Heart right ventricle (tissue), 16 donors: ENCODE measurements at regions not wholly inside any gene's neighbourhood (a gene's known extent, or its start where the extent isn't known, plus 50 kb on each side); places are given as distances from the start of the nearest gene placed in this dataset.

Source experiments
- ATAC-seq, 8 donors: fragments of 200-7000 bp; cut with Tn5 transposase; one replicate each; pipeline ENCODE4 v1.9.1; 2020; ENCODE audit warnings: mild to moderate bottlenecking in 8 of 8, moderate library complexity in 8 of 8, moderate number of reproducible peaks in 1 of 8
- DNase-seq, 2 donors: peaks; one replicate each; pipeline ENCODE4 v3.0.0-alpha.2; 2020
- H3K27ac ChIP-seq, 10 donors: fragments of 200-600 bp; sonication (generic) in 2 of 10; one replicate each; pipeline versions ENCODE4 v1.5.0 to v1.8.0; 2020 to 2022; ENCODE audit warnings: mild to moderate bottlenecking in 3 of 10
- H3K27me3 ChIP-seq, 7 donors: fragments of 200-600 bp; one replicate each; pipeline ENCODE4 v1.8.0; 2021 to 2022; ENCODE audit warnings: mild to moderate bottlenecking in 2 of 7
- H3K36me3 ChIP-seq, 9 donors: fragments of 200-600 bp; sonication (generic) in 1 of 9; one replicate each; pipeline versions ENCODE4 v1.5.0 to v1.8.0; 2020 to 2022; ENCODE audit warnings: mild to moderate bottlenecking in 2 of 9
- H3K4me1 ChIP-seq, 9 donors: fragments of 200-600 bp; sonication (generic) in 1 of 9; one replicate each; pipeline versions ENCODE4 v1.5.0 to v1.8.0; 2020 to 2022; ENCODE audit warnings: mild to moderate bottlenecking in 4 of 9
- H3K4me3 ChIP-seq, 10 donors: fragments of 200-600 bp; sonication (generic) in 2 of 10; one replicate each; pipeline versions ENCODE4 v1.5.0 to v1.8.0; 2020 to 2022; ENCODE audit warnings: mild to moderate bottlenecking in 7 of 10, moderate library complexity in 2 of 10
- H3K9me3 ChIP-seq, 11 donors: fragments of 200-600 bp in 10 of 11; sonication (generic) in 2 of 11; one replicate each; pipeline versions ENCODE4 v1.5.0 to v1.8.0; 2013 to 2022; ENCODE audit warnings: mild to moderate bottlenecking in 2 of 11, control low read depth in 1 of 11, moderate library complexity in 1 of 11
- WGBS, 2 donors: extraction: QIAGEN DNeasy Blood & Tissue Kit; methylation state at CpG; one replicate each; pipeline ENCODE4 v1.1.7; 2013; ENCODE audit warnings: inconsistent platforms in 1 of 2; 5-methylcytosine and 5-hydroxymethylcytosine counted together
- intact Hi-C, 10 donors: fragments of 100-400 bp; cut with DNase I; formaldehyde crosslinking; loops; one replicate each; pipeline versions ENCODE4 v1.11.1 to v1.14.2; 2022
- TF ChIP-seq, protein P1 (sequence below), 9 donors: fragments of 200-600 bp; sonication (generic) in 2 of 9; IDR thresholded peaks; one replicate each; pipeline versions ENCODE4 v1.5.0 to v1.8.0; 2021 to 2022; ENCODE audit warnings: antibody characterized with exemption in 9 of 9, mild to moderate bottlenecking in 5 of 9, moderate library complexity in 1 of 9
- donor health status: Arrhythmogenic right ventricular cardiomyopathy.
- donor health status: ischemic (EF 13 %, LVEDD 7.1; RV severe dilation, severe dysfunction).
- donor health status: healthy with polysubstance abuse.
- donor health status: DM: no; HTN: yes; CAD: no.
- donor health status: DM: no; HTN: no; CAD: no.
- donor health status: ischemic (EF 25% LVEDD 6.9; RV normal size, moderate dysfunction).
- donor health status: ischemic (EF 25% LVEDD 5.7; RV mildly dilated, moderate dysfunction).
- donor health status: healthy.
- donor health status: DM: yes; HTN: yes; CAD: no.
- donor health status: Ischemic cardiomyopathy.
- donor health status: ischemic (EF 35%, LVEDD 5.7; RV mildly dilated, moderate dysfunction).
- donor health status: nonischemic (EF 11% LVEDD 7.7; RV severe dilation, severe dysfunction).
- donor health status: DM: yes; HTN: yes; CAD: no.
- donor health status: PGD.
- donor health status: ischemic (EF 29% LVEDD 5.4; RV normal size, mild dysfunction).
- donor health status: nonischemic (EF 23%, LVEDD 6.1; RV moderate dilation, normal function).

DNA sequence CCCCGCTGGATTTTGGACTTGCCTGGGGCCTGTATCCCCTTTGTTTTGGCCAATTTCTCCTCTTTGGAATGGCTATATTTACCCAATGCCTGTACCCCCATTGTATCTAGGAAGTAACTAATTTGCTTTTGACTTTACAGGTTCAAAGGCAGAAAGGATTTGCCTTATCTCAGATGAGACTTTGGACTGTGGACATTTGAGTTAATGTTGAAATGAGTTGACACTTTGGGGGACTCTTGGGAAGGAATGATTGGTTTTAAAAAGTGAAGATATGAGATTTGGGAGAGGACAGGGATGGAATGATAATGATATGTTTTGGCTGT, 1220.3 kb upstream of the CITED2 start:
- no peak for ATAC-seq
- TF ChIP-seq, protein P1, sequence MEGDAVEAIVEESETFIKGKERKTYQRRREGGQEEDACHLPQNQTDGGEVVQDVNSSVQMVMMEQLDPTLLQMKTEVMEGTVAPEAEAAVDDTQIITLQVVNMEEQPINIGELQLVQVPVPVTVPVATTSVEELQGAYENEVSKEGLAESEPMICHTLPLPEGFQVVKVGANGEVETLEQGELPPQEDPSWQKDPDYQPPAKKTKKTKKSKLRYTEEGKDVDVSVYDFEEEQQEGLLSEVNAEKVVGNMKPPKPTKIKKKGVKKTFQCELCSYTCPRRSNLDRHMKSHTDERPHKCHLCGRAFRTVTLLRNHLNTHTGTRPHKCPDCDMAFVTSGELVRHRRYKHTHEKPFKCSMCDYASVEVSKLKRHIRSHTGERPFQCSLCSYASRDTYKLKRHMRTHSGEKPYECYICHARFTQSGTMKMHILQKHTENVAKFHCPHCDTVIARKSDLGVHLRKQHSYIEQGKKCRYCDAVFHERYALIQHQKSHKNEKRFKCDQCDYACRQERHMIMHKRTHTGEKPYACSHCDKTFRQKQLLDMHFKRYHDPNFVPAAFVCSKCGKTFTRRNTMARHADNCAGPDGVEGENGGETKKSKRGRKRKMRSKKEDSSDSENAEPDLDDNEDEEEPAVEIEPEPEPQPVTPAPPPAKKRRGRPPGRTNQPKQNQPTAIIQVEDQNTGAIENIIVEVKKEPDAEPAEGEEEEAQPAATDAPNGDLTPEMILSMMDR (IDR thresholded peaks at IDR 0.05) = no peak
- intact Hi-C loops = no loop called here
- Histone ChIP-seq H3K36me3 (no peaks in the 10 kb centered on the region), H3K9me3 (peaks cover 0 to 8% (median 0%) of the 10 kb centered on the region in 11 donors), H3K27ac (no peak overlapping the region), H3K4me1 (no peaks in the 10 kb centered on the region), H3K4me3 (no peak overlapping the region), H3K27me3 (no peaks in the 10 kb centered on the region)
- no peak for DNase-seq
- 94 to 100% methylated on average over 1 of the region's 1 CpG for WGBS, 2 donors

DNA sequence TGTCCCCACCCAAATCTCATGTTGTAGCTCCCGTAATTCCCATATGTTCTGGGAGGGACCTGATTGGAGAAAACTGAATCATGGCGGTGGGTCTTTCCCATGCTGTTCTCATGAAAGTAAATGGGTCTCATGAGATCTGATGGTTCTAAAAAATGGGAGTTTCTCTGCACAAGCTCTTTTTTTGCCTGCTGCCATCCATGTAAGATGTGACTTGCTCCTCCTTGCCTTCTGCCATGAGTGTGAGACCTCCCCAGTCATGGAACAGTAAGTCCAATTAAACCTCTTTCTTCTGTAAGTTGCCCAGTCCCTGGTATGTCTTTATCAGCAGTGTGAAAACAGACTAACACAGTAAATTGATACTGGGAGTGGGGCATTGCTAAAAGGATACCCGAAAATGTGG, 1218.4 kb upstream of the CITED2 start:
- ATAC-seq (no peak), DNase-seq (no peak)
- no peaks in the 10 kb centered on the region for H3K27me3 ChIP-seq
- H3K27ac ChIP-seq = no peak overlapping the region
- TF ChIP-seq, protein P1 (IDR thresholded peaks at IDR 0.05) = no peak
- H3K36me3 ChIP-seq = no peaks in the 10 kb centered on the region
- peaks cover 0 to 8% (median 0%) of the 10 kb centered on the region in 11 donors for H3K9me3 ChIP-seq
- no peaks in the 10 kb centered on the region for H3K4me1 ChIP-seq
- H3K4me3 ChIP-seq = no peak overlapping the region
- 95 to 96% methylated on average over 3 of the region's 3 CpGs for WGBS, 2 donors
- intact Hi-C loops = no loop called here

DNA sequence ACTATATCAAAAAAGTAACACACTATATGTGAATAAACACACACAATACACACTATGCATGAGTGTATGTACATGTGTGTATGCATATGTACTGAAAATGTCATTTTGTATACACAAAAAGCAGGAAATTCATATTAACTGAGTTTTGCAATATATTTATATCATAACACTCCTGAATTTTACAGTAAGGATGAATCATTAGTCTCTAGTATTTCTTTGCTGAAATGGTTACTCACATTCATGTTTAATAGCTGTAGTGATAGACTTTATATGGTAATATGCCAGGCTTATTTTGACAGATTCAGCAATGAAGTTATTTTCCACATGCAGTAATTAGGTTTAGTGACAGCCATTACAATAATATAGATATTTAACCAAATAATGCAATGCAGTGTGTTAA, 1216.2 kb upstream of the CITED2 start:
- H3K27me3 ChIP-seq = no peaks in the 10 kb centered on the region
- no peak overlapping the region for H3K27ac ChIP-seq
- intact Hi-C loops = no loop called here
- DNase-seq (no peak), ATAC-seq (no peak)
- peaks cover 0 to 8% (median 0%) of the 10 kb centered on the region in 11 donors for H3K9me3 ChIP-seq
- no peak overlapping the region for H3K4me3 ChIP-seq
- H3K4me1 ChIP-seq = no peaks in the 10 kb centered on the region
- no peaks in the 10 kb centered on the region for H3K36me3 ChIP-seq
- TF ChIP-seq, protein P1 (IDR thresholded peaks at IDR 0.05) = no peak

DNA sequence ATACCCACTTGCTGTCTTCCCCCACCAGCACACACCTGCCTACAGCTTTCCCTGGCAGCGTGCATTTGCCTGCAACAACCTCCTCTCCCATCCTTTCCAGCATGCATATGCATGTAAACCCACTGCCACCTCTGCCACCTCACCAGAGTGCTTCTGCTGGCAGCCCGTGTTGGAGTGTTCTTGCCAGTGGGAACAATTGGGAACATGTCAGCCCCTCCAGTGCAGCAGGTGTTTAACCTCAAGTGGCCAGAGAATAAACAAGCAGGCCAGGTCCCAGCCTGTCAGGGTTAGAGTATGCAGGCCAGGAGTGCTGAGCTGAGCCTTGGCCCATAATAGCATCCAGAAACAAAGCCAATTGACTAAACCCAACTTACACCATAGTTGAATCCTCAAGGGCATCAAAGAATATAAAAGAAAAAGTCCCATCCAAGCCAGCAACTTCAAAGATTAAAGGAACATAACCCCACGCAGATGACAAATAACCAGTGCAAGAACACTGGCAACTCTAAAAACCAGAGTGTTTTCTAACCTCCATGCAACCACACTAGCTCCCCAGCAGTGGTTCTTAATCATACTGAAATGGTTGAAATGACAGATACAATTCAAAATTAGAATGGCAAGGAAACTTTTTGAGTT, 1212.1 kb upstream of the CITED2 start:
- Histone ChIP-seq H3K4me3 (no peak overlapping the region), H3K36me3 (no peaks in the 10 kb centered on the region), H3K9me3 (peaks cover 0 to 8% (median 0%) of the 10 kb centered on the region in 11 donors), H3K27ac (no peak overlapping the region), H3K4me1 (no peaks in the 10 kb centered on the region), H3K27me3 (no peaks in the 10 kb centered on the region)
- ATAC-seq (peak in 3 of 8 donors; percentile 30 to 51 (median 31)), DNase-seq (no peak)
- intact Hi-C loops = no loop called here
- TF ChIP-seq, protein P1 (IDR thresholded peaks at IDR 0.05) = no peak
- 78 to 82% methylated on average over 3 of the region's 3 CpGs for WGBS, 2 donors
